Gastroesophageal sphincter (tissue), 3 donors: ENCODE measurements at regions not wholly inside any gene's neighbourhood (a gene's known extent, or its start where the extent isn't known, plus 50 kb on each side); places are given as distances from the start of the nearest gene placed in this dataset.

ENCODE experiments used
- POLR2AphosphoS5 ChIP-seq: sonication (generic); formaldehyde crosslinking; IDR thresholded peaks from one replicate; pipeline ENCODE4 v1.6.1; 2017; ENCODE audit warnings: antibody characterized with exemption
- TF ChIP-seq, protein P1 (sequence below), 4 experiments: fragments of 200-600 bp in 2 of 4; fragments of 450-650 bp in 2 of 4; sonication (generic) in 1 of 4; IDR thresholded peaks; one replicate each; pipeline ENCODE4 v1.5.1; 2017 to 2019; ENCODE audit warnings: antibody characterized with exemption in 4 of 4, mild to moderate bottlenecking in 2 of 4, moderate library complexity in 2 of 4

GRCh38 chr3:5295191-5295690, 107.7 kb downstream of the EDEM1 start:
- TF ChIP-seq POLR2AphosphoS5, result no peak
- TF ChIP-seq, protein P1, sequence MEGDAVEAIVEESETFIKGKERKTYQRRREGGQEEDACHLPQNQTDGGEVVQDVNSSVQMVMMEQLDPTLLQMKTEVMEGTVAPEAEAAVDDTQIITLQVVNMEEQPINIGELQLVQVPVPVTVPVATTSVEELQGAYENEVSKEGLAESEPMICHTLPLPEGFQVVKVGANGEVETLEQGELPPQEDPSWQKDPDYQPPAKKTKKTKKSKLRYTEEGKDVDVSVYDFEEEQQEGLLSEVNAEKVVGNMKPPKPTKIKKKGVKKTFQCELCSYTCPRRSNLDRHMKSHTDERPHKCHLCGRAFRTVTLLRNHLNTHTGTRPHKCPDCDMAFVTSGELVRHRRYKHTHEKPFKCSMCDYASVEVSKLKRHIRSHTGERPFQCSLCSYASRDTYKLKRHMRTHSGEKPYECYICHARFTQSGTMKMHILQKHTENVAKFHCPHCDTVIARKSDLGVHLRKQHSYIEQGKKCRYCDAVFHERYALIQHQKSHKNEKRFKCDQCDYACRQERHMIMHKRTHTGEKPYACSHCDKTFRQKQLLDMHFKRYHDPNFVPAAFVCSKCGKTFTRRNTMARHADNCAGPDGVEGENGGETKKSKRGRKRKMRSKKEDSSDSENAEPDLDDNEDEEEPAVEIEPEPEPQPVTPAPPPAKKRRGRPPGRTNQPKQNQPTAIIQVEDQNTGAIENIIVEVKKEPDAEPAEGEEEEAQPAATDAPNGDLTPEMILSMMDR (IDR thresholded peaks at IDR 0.05), result no peak
